NCI-H1048 (cell line): ENCODE measurements at regions not wholly inside any gene's neighbourhood (a gene's known extent, or its start where the extent isn't known, plus 50 kb on each side); places are given as distances from the start of the nearest gene placed in this dataset.

Experiments
- DNase-seq: peaks from one replicate; lab custom pipeline; 2025; lab: John Stamatoyannopoulos, UW

DNA sequence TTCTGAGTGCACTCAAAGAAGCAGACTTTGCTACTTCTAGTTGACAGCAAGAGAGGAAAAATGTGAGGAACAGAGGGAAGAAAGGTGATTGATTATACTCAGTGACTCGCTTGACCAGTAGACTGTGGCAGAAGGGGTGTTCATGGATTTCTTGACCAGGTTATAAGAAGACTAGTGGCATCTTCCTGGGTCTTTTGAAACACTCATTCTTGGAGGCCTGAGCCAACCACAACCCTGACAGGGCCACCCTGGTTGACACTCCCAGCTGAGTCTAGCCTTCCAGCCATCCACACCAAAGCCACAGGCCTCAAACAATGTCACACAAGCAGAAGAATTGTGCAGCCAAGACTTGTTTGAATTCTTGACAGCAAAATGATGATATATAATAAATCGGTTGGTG lies 366.3 kb downstream of the SS18 start:
- DNase-seq = no peak

DNA sequence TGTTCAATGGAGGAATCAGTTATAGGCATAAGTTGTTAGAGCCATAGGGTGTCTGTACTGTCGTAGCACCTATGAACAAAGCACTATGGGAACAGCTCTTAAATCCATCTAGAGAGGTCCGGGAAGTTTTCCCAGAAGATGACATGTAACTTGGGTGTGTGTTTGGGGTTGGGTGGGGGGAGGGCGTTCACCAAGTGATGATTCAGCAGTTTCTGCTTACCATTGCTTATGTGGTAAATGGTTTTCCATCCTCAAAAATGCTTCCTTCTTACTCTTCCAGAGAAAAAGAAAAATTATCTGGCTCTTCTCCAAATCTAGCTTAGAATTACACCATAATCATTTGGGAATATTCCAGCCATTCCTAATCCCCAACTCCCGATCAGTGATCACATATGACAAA lies 361.1 kb upstream of the ZNF521 start:
- DNase-seq = no peak

DNA sequence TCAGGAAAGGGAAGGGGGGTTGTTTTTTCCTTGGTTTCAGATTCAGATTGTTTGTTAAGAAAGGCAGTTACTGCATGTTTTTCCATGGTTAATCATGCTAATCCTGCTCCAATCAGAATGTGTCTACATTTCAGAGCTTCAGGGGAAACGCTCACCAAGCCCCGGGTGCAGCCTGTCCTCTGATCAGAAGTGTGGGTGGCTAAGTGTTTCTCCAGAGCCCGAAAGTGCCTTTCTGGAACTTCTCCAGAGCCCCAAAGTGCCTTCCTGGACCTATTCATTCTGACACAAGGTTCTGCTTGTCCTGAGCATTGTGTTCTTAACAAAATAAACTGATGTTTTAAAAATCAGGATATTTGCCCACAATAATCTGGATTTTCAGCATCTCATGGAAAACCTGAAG lies 359.0 kb upstream of the ZNF521 start:
- DNase-seq = no peak

DNA sequence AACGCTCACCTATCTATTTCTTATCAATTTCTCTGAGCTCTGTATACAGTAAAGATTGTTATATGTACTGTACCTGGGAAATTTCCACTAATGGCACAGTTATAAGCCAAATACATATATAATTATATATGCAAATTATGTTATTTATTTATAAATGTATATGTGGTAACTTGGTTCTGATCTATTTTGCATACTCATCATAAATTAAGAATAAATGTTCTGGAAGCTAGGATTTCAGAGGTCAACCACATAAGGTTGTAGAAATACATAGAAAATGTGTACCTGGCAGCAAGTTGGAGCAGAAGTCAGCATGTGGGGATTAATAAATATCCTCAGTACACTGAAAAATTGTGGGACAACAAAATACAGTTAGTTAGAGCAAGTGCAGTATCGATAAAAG lies 353.7 kb upstream of the ZNF521 start:
- no peak for DNase-seq

DNA sequence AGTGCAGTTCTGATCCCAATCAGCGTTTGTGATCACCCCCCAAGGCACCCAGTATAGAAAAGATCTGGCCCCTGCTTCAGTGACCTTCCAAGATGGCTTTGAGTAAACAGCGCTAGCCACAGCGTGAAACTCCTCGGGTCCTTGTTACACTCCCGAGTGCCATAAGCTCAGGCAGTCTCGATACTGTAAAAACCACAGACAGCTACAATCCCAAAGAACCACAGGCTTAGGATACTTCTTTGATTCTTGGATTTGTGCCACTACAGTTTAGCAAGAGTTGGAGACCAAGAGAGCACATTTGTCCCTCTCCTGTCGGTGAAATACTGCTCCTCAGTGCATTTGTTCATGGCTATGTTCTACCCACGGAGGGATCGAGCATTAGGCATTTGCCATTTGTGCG lies 352.5 kb upstream of the ZNF521 start:
- no peak for DNase-seq

DNA sequence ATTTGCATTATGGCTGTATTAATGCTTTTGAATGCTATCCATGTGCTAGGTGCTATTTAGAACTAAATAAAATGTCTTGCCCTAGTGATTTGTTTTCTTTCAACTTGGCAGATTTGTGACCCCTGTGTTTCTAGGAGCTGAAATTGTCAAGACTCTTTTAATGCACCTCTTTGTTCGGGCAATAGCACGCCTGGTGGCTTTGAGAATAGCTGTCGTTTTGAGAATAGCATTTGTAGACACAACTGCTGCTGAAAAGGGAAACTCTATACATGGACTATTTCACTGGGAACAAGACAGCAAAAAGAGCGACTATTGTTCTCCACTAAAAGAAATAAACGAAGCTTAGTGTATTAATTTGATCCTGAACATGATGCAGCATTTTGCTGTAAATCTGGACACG lies 352.1 kb upstream of the ZNF521 start:
- no peak for DNase-seq

DNA sequence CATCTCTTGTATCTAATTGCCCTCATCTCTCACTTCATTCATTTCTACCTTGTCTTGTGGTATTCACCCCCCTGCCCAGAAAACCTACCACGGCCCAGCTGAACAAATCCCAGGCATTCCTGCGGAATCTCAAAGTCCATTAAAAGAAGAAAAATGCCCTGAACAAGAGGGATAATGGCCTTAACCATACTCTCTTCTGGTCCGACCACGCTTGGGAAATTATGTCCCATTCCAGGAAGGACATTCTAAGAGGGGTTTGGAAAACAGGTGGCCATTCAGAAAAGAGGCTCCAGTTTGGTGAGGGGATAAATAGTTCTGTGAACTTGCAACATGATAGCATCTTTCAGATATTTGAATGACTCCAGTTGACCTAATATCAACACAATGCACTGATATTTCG lies 349.9 kb upstream of the ZNF521 start:
- no peak for DNase-seq

DNA sequence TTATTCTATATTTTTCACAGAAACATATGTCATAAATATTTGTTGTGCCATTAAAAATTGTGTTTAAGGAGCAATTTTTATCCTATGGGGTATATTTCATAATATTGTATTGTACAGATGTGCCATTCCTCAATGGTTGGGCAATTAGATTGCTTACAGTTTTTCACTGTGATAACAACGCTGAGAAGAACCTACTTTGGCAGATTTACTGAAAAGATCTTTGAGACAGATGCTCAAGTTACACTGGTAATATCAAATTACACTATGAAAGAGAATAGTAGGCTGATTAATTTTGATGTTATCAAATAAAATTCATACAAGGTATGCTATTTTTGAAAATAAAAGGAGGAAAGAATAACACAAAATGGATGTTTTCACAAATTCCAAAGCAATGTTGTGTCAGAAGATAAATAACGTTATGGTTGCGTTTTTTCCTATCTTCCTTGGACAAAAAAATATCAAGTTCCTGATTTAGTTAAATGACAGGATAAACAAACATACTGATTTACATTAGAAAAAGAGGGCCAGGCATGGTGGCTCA lies 335.1 kb upstream of the ZNF521 start:
- no peak for DNase-seq

DNA sequence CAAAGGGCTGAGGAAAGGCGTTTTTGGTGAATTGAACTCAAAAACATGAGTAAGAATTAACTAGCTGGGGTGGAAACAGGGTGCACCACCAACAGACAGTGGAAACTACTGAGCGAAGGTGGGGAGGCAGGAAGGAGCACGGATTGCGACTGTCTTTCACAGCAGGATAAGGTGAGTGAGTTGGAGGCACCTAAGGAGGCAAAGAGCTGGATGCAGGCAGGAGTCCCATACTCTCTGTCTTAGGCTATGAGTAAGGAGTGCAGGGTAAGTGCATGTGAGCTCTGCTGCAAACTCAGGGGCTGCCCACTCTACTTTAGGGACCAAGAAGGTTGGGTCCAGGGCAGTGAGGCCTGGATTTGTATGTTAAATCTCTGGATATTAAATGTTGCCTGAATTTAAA lies 333.1 kb upstream of the ZNF521 start:
- DNase-seq = no peak

DNA sequence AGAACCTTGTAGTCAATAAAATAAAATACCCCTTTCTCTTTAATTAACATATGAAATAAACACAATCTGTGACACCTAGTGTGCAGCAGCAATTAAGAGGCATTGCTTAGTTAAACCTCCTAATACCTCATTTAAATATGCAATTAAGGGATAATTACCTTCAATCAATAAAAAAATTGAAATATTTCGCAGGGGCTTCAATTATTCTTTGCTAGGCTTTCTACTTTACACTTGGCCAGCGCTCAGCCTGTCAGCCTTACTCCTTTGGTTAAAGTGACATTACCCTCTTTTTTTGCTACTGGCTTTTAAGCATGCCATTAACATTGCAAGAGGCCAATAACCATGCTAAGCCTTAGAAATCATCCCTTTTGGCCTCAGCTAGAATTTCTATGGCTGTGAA lies 327.5 kb upstream of the ZNF521 start:
- DNase-seq = no peak

DNA sequence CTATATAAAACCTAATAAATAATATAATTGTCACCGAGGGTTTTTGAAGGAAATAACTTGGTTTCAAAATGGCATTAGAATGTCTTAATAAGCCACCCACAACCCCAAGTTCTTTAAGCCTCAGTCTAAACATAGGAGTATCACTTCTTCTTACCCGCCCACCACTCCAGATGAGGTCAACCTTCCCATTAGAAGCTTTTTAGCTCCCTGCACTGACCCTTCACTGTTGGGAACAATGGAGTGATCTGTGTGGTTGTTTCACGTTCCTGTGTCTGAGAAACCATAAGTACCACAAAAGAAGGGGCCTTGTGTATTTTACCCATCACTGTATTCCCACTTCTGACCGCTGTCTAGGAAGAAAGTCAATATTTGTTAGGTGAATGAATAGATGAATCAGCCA lies 326.3 kb upstream of the ZNF521 start:
- DNase-seq = no peak

DNA sequence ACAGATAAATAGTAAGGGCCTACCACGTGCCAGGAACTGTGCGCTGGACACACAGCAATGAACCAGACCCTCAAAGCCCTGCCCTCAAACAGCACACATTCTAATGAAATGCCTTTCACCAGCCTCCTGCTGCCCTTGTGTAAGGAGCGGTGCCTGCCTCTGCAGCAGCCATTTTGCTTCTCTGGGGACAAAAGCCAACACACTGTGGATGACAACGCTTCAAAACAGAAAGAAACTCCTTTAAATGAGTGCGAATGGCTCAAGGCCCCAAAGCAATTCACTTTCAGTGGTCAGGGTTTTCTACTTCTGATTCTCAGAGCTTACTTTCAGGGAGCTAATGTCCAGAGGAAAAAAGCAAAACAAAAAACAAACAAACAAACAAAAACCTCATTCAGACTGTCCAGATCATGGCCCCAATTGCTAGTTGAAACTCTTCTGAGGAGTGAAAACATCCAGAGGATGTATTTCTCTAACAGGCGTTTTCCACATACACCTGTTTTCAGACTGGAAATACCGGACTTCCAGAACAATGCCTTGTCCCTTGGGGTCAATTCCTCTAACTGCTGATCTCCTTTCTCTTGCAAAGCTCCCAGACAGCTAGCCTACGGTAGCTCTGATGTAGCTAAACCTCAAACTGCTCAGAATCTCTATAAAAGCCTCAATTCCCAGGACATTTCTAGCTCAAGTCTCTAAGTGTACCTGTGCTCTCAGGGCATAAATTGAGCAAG lies 323.3 kb upstream of the ZNF521 start:
- DNase-seq = no peak

DNA sequence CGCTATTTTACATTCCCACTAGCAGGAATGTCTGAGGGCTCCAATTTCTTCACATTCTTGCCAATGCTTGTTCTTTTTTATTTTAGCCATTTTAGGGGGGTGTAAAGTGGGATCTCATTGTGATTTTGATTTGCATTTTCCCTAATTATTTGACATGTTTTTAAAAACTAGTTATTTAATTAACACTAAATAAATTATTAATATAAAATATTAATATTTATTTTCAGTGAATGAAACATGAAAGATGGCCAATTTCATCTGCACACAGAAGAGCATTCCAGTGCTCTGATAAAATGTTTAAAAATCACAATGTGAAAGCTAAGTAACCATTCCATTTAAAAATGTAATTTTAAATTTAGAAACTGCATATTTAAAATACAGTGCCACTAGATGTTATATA lies 322.2 kb upstream of the ZNF521 start:
- no peak for DNase-seq

DNA sequence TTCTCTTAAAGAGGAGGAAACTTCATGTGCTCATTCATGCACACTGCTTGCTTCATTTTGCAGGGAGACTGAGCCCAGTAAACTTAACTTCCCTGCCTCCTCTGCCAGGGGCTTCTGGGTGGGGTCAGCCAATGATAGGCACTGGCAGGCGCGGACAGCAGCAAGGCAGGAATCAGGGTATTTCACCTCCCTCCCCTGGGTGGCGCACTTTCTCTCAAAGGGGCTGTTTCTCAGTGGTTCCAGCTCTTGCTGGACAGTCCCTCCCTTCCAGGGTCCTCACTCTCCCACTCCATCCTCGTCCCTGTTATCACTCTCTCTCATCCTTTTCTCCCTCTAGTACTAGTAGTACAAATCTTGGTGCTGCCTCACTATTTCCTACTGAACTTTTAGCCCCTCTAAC lies 320.5 kb upstream of the ZNF521 start:
- DNase-seq = no peak

DNA sequence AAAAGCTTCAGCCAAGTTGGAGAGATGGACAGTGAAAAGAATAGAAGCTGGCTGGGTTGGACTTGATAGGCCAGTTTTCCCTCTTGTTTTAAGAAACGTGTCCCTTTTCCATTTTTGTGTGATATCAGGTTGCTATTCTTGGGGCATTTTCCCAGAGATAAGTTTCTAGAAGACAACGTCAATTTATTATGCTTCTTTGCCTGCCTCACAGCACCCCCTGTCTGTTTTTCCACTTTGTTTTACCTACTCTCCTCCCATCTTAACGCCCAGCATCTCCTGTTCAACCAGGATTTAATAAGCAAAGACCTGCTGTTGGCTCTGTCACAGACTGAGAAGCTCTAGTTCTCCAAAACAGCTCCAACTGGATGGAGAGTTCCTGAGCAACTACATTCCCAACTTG lies 317.8 kb upstream of the ZNF521 start:
- no peak for DNase-seq

DNA sequence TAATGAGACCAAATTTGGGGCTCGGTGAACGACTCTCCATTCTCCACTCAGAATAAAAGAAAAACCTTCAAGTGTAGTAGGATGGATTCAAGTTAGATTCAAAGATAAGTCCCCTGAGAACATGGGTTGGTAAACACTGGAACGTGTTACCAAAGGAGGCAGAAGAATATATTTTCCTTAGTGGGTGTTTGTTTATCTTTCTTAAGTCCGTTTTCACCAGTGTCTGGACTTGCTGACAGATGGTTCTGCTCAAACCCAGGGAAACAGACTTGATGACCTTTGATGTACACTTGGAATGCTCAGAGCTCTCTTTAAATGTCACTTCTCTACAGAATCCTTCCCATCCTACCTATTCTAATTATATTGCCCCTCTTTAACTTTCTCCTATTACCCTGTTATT lies 310.3 kb upstream of the ZNF521 start:
- no peak for DNase-seq

DNA sequence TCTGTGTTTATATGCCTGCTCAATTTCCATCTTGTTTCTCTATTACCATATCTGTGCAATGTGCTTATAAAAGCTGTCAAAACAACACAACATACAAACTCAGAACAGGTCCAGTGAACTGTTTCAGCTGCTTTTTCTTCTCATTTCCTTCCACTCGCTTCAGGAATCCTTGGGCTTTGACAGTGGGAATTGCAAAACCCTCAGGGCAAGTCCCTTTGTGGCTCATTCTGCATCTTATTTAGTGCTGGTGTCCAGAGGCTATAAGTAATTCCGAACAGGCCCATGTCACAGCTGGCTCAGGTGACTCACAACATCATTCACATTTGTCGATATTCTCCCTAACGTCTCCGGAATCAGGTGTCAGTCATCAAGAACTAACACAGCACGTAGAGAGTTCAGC lies 309.9 kb upstream of the ZNF521 start:
- DNase-seq = no peak

DNA sequence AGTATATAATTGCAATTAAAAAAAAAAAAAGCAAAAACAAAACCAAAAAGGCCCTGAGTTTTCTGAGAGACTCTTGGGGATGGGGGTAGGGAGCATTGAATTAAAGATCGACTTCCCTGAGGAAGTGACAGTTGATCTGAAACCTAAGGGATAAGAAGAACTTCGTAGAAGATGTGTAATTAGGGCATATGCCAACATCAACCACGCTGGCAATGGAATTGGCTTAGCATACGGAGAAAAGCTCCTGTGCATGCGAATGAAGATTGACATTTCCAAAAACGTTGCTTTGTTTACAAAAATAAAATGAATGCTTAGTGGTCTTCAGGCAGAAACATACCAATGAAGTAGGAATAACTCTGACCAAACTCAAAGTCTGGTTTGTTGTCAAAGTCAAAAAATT lies 307.6 kb upstream of the ZNF521 start:
- no peak for DNase-seq

DNA sequence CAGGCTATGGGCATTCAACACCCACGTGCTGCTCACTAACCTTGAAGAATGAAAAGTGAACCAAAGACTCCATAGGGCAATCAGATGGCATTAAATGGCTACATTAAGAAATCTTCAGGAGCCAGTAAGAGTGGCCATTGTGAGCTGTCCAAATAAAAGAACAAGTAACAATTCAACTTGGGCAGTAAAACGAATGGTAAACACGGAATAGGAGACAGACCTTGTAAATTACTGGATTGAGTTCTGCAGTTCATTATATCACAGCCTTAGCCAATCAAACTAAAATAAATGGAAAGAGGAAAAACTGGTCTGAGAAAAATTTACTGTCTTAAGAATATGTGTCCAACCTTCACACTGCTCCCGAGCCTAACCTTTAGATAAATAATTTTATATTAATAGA lies 306.5 kb upstream of the ZNF521 start:
- DNase-seq = no peak

DNA sequence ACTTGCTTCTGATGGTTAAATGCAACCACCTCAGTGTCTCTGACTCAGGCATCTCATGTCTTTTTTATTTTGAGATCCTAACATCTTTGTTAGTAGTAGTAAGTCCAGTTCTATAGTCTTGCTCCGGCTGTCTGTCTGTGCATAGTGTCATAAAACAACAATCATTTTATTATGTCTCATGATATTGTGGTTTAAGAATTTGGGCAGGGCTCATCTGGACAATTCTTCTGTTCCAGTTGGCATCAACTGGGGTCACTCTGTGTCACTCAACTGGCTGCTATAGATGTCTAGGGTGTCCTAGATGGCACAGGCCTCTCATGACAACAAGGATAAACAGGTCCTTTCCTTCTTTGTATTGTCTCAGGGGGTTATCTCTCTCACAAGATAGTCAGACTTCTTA lies 299.6 kb upstream of the ZNF521 start:
- DNase-seq = no peak

DNA sequence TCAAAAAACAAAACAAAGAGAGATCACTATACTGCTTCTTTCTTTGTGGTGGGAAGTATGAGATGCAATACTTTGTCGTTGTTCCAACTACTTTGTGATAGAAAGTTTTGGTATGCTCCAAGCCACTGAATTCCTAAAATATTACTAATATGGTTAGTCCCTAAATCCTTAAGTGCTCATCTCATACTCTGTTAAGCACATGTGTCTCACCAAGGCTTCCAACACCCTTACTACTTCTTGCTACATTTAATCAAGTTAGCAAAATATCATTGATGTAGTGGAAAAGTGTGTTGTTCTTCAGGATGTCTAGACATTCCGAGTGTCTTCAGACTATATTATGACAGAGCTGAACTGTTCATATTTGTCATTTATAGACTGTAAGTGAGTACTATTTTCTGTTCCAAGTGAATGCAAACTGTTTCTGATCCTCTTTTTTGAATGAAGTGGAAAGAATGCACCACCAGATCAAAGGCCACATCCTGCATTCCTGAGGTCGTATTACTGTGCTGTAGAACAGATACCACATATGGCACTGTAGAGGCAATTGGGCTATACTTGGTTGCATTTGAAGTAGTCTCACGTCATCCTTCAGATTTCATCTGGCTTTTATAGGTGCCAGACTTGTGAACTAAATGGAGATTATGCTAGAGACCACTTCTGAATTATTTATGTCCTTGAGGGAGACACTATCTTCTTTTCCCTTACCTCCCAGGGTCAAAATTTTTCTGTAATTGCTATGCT lies 298.4 kb upstream of the ZNF521 start:
- DNase-seq = no peak

DNA sequence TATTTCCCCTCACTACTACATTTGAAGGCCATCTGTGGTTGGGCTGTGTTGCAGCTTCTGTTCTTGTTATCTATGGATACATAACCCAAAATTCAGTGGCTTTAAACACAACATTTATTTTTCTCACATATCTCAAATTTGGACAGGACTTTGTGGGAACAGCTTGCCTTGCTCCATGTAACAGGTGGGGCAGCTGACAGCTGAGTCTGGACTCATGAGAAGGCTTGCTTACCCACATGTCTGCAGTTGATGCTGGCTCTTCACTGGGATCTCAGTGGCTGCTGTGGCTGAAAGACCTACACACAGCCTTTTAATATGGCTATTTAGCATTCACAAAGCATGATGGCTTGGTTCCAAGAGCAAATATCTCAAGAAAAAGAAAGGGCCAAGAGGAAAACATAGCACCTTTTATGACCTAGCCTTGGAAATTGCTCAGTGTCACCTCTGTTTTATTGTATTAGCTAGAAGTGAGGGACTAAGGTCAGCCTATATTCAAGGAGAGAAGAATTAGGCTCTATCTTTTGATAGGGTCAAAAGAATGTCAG lies 296.8 kb upstream of the ZNF521 start:
- no peak for DNase-seq

DNA sequence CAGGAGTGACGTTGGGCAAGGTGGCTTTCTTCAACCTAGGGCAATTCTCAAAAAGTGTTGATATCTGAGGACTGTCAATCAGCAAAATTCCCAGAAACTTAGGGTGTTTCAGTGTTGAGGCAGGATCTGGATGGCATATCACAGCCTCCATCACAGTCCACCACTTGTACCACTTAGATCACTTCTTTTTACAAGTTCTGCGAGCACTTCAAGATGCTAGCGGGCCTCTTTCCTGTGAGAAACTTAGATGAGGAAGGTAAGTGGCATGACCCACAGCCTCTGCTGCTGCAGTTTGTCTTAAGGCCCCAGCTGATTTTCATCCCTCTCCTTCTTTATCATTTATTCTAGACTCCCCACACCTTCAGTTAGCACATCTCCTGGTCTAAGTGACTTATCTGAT lies 295.4 kb upstream of the ZNF521 start:
- no peak for DNase-seq
